ENCODE measurements at regions not wholly inside any gene's neighbourhood (a gene's known extent, or its start where the extent isn't known, plus 50 kb on each side); places are given as distances from the start of the nearest gene placed in this dataset.
A peak's percentile ranks its signal among the peaks of the same experiment; 100 is the strongest.

GRCh38 chr3:66592927-66593625 is 92.3 kb upstream of the LRIG1 start:
- no peak for DNase-seq

GRCh38 chr3:66593978-66594377 is 93.2 kb upstream of the LRIG1 start:
- no peak for DNase-seq

- DNase-seq, result no peak
Measured at GRCh38 chr3:66597308-66597863, 96.6 kb upstream of the LRIG1 start.

- no peak for DNase-seq
Measured at GRCh38 chr3:66598168-66598567, 97.3 kb upstream of the LRIG1 start.

GRCh38 chr3:66602237-66602636 is 101.4 kb upstream of the LRIG1 start:
- no peak for DNase-seq

- DNase-seq, result no peak
Measured at GRCh38 chr3:66602691-66603090, 101.9 kb upstream of the LRIG1 start.

- DNase-seq, result no peak
Measured at GRCh38 chr3:66603151-66603611, 102.4 kb upstream of the LRIG1 start.

GRCh38 chr3:66604481-66604880 is 103.7 kb upstream of the LRIG1 start:
- no peak for DNase-seq

GRCh38 chr3:66606126-66606525 is 105.3 kb upstream of the LRIG1 start:
- DNase-seq, result no peak

GRCh38 chr3:66606868-66607267 is 106.0 kb upstream of the LRIG1 start:
- no peak for DNase-seq

GRCh38 chr3:66609660-66610561 is 109.1 kb upstream of the LRIG1 start:
- DNase-seq, result no peak

- no peak for DNase-seq
Measured at GRCh38 chr3:66610562-66610909, 109.7 kb upstream of the LRIG1 start.

GRCh38 chr3:66615643-66616301 is 115.0 kb upstream of the LRIG1 start:
- DNase-seq, result peak in 1 of 2 donors; percentile 0

- DNase-seq, result no peak
Measured at GRCh38 chr3:66617351-66617750, 116.5 kb upstream of the LRIG1 start.

GRCh38 chr3:66618066-66618465 is 117.2 kb upstream of the LRIG1 start:
- no peak for DNase-seq

GRCh38 chr3:66620296-66620695 is 119.5 kb upstream of the LRIG1 start:
- DNase-seq, result no peak

- no peak for DNase-seq
Measured at GRCh38 chr3:66622756-66623457, 122.1 kb upstream of the LRIG1 start.

GRCh38 chr3:66625505-66626216 is 124.8 kb upstream of the LRIG1 start:
- no peak for DNase-seq

- no peak for DNase-seq
Measured at GRCh38 chr3:66629150-66629981, 128.5 kb upstream of the LRIG1 start.

GRCh38 chr3:66629982-66630368 is 129.2 kb upstream of the LRIG1 start:
- DNase-seq, result no peak

All from CD4-positive, alpha-beta T cell treated with Interleukin-1 beta for 1 hour (primary cell).